ENCODE measurements at regions not wholly inside any gene's neighbourhood (a gene's known extent, or its start where the extent isn't known, plus 50 kb on each side); places are given as distances from the start of the nearest gene placed in this dataset.

DNA sequence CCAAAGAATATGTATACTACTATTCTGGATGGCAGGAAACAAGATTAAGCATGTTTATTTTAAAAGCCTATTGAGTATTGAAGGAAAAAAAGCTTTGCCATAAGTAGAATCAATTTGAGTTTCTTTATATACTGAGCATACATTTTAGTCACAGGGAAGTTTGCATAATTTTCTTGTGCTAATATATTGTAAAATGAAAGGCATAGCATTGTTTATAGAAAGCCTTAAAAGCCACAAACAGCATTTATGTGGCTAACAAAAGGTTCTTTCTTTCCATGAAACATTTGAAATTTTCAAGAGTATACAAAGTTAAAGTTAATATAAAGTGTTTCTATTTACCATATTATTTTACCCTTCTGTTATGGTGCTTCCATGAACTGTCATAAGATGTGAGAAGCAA lies 1133.8 kb upstream of the PCDH10 start:
- no peak overlapping the region for H3K4me3 ChIP-seq
- H3K27me3 ChIP-seq (replicated peaks in 1 of 7) = no peaks in the 10 kb centered on the region
- no peaks in the 10 kb centered on the region for H3K36me3 ChIP-seq
- no peak for DNase-seq
- TF ChIP-seq POLR2AphosphoS5 (IDR thresholded peaks at IDR 0.05) (no peak), POLR2A (IDR thresholded peaks at IDR 0.05) (no peak)
- intact Hi-C loops (cut with DNase I; ENCODE audit: low total_unique reads) = no loop called here
- no peaks in the 10 kb centered on the region for H3K4me1 ChIP-seq
- no peak overlapping the region for H3K27ac ChIP-seq
- no peaks in the 10 kb centered on the region for H3K9me3 ChIP-seq

DNA sequence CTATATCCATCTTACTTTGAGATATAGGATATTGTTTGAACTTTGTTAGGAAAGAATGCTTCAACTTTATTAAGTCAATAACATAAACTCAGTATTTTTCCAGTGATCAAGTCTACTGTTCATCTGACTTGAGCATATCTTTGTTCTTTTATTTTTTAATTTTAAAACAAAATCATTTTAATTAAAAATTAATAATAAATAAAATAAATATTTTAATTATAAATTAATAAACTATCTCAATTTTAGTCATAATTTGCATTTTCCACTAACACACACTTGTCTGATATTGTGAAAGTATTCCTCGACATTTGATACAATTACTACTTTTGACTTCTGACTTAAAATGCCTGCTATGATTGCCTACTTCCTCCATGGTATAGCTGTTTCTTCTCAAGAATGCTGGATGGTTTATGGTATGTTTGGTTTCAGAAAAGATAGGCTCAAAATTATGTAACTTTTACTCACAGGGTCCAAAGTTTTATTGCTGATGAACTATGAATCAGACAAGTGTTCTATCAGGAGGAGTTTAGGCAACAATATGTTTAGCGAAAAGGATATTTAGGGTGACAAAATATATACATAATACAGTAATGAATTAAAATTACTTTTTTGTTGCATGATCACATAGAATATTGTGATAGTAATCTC lies 1132.3 kb upstream of the PCDH10 start:
- no peak for DNase-seq
- intact Hi-C loops (cut with DNase I; ENCODE audit: low total_unique reads) = no loop called here
- no peaks in the 10 kb centered on the region for H3K27me3 ChIP-seq (replicated peaks in 1 of 7)
- H3K27ac ChIP-seq = no peak overlapping the region
- H3K36me3 ChIP-seq = no peaks in the 10 kb centered on the region
- TF ChIP-seq POLR2A (IDR thresholded peaks at IDR 0.05) (no peak), POLR2AphosphoS5 (IDR thresholded peaks at IDR 0.05) (no peak)
- TF ChIP-seq, protein P1, sequence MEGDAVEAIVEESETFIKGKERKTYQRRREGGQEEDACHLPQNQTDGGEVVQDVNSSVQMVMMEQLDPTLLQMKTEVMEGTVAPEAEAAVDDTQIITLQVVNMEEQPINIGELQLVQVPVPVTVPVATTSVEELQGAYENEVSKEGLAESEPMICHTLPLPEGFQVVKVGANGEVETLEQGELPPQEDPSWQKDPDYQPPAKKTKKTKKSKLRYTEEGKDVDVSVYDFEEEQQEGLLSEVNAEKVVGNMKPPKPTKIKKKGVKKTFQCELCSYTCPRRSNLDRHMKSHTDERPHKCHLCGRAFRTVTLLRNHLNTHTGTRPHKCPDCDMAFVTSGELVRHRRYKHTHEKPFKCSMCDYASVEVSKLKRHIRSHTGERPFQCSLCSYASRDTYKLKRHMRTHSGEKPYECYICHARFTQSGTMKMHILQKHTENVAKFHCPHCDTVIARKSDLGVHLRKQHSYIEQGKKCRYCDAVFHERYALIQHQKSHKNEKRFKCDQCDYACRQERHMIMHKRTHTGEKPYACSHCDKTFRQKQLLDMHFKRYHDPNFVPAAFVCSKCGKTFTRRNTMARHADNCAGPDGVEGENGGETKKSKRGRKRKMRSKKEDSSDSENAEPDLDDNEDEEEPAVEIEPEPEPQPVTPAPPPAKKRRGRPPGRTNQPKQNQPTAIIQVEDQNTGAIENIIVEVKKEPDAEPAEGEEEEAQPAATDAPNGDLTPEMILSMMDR (IDR thresholded peaks at IDR 0.05 in 8 of 11, conservative IDR thresholded peaks at IDR 0.05 in 3 of 11) = no peak
- WGBS, 5 donors = 90 to 96% (median 91%) methylated on average over 2 of the region's 2 CpGs
- no peaks in the 10 kb centered on the region for H3K4me1 ChIP-seq
- H3K4me3 ChIP-seq = no peak overlapping the region
- H3K9me3 ChIP-seq = no peaks in the 10 kb centered on the region

DNA sequence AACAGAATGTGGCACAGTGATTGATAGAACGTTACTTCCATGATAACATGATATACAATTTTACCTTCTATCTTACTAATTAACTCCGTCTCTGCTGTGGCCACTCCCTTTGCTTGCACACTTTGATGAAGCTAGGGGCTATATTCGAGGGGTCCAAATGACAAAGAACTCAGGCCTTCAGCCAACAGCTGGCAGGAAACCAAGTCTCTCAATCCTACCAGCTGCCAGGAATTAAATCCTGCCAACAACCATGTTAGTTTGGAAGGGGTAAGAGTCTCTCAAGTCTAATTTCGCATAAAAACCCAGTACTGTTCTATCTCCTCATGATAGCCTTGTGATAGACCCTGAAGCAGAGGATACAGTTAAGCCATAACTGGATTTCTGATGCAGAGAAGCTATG lies 1122.9 kb upstream of the PCDH10 start:
- WGBS, 5 donors = 36 to 59% (median 43%) methylated on average over 4 of the region's 4 CpGs
- intact Hi-C loops (cut with DNase I; ENCODE audit: low total_unique reads) = no loop called here
- no peak for DNase-seq

DNA sequence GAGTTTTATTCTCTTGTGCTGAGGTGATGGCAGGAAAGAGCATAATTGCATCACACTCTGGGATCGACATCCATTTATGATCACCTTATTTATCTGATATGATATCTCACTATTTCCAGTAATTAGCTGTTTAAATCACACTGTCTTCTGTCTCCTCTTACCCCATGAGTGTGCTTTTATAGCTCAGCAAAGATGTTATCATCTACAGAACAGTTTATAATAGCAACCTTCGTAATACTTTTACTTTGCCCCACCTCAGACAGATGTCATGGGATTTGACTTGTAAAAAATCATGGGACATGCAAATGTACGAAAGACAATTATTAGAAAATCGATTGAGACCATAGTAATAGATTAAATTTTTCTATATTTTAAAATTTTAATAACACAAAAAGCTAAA lies 1122.3 kb upstream of the PCDH10 start:
- no peaks in the 10 kb centered on the region for H3K9me3 ChIP-seq
- no peak for DNase-seq

More for the DNA sequence above, 1122.9 kb upstream of the PCDH10 start:
- H3K27me3 ChIP-seq (replicated peaks in 1 of 7) = no peaks in the 10 kb centered on the region
- no peak overlapping the region for H3K27ac ChIP-seq
- no peaks in the 10 kb centered on the region for H3K36me3 ChIP-seq
- no peaks in the 10 kb centered on the region for H3K4me1 ChIP-seq
- no peak overlapping the region for H3K4me3 ChIP-seq
- TF ChIP-seq, protein P1 (IDR thresholded peaks at IDR 0.05 in 8 of 11, conservative IDR thresholded peaks at IDR 0.05 in 3 of 11) = no peak
- TF ChIP-seq POLR2AphosphoS5 (IDR thresholded peaks at IDR 0.05) (no peak), POLR2A (IDR thresholded peaks at IDR 0.05) (no peak)
- no peaks in the 10 kb centered on the region for H3K9me3 ChIP-seq

More for the DNA sequence above, 1122.3 kb upstream of the PCDH10 start:
- intact Hi-C loops (cut with DNase I; ENCODE audit: low total_unique reads) = no loop called here
- Histone ChIP-seq H3K4me1 (no peaks in the 10 kb centered on the region), H3K27ac (no peak overlapping the region), H3K36me3 (no peaks in the 10 kb centered on the region), H3K27me3 (replicated peaks in 1 of 7) (no peaks in the 10 kb centered on the region), H3K4me3 (no peak overlapping the region)
- TF ChIP-seq POLR2A (IDR thresholded peaks at IDR 0.05) (no peak), POLR2AphosphoS5 (IDR thresholded peaks at IDR 0.05) (no peak)
- TF ChIP-seq, protein P1 (IDR thresholded peaks at IDR 0.05 in 8 of 11, conservative IDR thresholded peaks at IDR 0.05 in 3 of 11) = no peak
- WGBS, 5 donors = 64 to 86% (median 76%) methylated on average over 4 of the region's 4 CpGs

All from spleen (tissue), 11 donors.